ENCODE measurements at regions not wholly inside any gene's neighbourhood (a gene's known extent, or its start where the extent isn't known, plus 50 kb on each side); places are given as distances from the start of the nearest gene placed in this dataset.

DNA sequence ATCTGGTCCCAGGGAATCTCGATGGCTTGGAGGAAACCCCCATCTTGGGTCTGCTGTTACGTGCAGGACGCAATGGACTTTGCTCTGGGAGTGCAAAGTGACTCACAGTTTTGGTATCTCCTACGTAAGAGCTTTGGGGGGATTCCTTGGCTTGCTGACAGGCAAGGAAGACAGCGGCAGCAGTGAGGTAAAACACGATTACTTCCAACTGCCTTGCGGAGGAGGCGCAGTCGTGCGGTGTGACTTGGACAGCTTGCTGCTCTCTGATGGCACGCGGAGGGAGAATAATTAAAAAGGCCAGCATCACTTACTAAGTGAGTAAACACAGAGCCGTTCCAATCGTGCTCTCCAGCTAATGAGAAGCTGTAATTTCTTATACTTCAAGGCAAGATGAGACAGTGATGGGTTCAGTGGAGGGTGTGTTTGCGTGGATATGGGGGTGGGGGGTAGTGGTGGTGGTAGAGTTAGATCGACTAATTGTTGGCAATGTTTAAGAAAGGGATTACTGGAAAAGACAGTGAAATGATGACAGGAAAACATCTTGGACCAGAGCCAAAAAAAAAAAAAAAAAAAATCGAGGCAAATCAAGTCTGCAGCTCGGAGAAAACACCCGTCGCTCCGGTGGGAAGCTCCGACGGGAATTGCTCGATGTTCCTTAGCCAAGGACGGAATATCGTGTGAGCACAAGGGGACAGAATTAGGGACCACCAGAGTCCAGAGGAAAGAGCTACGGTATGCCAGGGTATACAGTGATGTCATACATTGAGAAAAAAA lies 184.8 kb upstream of the ZFHX3 start:
- peak overlapping the region; percentile 13 for H3K27ac Mint-ChIP-seq
- H3K27me3 Mint-ChIP-seq = peaks cover 39% of the 10 kb centered on the region
- H3K36me3 Mint-ChIP-seq = no peaks in the 10 kb centered on the region
- TF ChIP-seq CTCF (conservative IDR thresholded peaks at IDR 0.05) = no peak
- peak overlapping the region; percentile 68 for H3K4me3 Mint-ChIP-seq
- H3K9me3 Mint-ChIP-seq = no peaks in the 10 kb centered on the region
- no peak for DNase-seq (ENCODE audit: extremely low spot score, unreplicated experiment)
- peaks cover 8% of the 10 kb centered on the region for H3K4me1 Mint-ChIP-seq (ENCODE audit: unreplicated experiment)

DNA sequence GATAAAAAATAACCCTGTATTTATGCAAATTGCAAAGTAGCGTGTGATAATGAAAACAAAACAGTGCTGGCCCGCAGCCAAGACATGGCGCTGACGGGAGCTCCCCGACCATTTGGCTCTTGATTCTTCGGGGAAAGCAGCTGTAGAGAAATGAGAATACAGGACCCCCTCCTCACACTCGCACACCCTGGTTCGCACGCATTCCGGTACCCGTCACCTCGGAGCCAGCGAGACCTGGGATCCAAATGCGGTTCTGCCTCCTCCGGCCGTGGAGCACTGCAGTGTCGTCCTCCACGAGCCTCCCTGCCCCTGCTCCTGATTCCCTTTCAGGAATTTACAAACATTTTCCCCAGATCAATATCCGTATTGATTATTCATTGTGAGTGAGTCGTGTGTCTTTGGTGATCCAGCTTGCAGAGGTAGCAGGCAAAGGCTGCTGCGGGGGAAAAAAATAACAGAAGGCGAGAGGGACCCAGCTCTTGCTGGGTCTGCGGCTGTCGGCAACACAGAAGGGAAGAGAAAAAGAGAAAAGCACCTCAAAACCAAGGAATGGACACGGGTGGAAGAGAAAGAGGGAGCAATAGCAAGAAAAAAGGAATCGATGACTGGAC lies 184.1 kb upstream of the ZFHX3 start:
- Mint-ChIP-seq H3K36me3 (no peaks in the 10 kb centered on the region), H3K9me3 (no peaks in the 10 kb centered on the region), H3K4me3 (peak overlapping the region; percentile 68), H3K27ac (peak overlapping the region; percentile 13), H3K27me3 (peaks cover 37% of the 10 kb centered on the region), H3K4me1 (ENCODE audit: unreplicated experiment) (peaks cover 8% of the 10 kb centered on the region)
- no peak for TF ChIP-seq CTCF (conservative IDR thresholded peaks at IDR 0.05)
- DNase-seq (ENCODE audit: extremely low spot score, unreplicated experiment) = no peak

- Mint-ChIP-seq H3K4me3 (no peak overlapping the region), H3K9me3 (no peaks in the 10 kb centered on the region), H3K27me3 (peaks cover 37% of the 10 kb centered on the region), H3K27ac (no peak overlapping the region), H3K4me1 (ENCODE audit: unreplicated experiment) (peaks cover 8% of the 10 kb centered on the region), H3K36me3 (no peaks in the 10 kb centered on the region)
- DNase-seq (ENCODE audit: extremely low spot score, unreplicated experiment) = no peak
- no peak for TF ChIP-seq CTCF (conservative IDR thresholded peaks at IDR 0.05)
Measured at GRCh38 chr16:73231379-73231778, 183.5 kb upstream of the ZFHX3 start.

DNA sequence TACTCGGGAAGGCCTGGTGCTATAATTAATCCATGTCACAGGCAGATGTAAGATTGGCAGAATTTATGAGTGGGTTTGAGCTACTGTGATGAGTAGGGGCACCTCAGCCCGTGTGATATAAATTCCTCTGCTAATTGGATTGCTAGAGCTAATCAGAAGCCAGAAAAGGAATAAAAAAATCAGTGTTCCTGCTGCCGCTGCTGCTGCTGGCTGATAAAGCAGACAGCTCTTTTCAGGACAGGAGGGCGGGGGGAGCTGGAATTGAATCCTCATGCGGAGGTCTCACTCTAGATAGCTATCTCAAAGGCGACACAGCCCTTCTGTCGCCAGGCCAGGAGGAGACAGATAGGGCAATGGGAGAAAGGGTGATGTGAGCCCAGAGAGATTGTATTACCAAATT lies 182.7 kb upstream of the ZFHX3 start:
- H3K9me3 Mint-ChIP-seq = no peaks in the 10 kb centered on the region
- H3K27me3 Mint-ChIP-seq = peaks cover 37% of the 10 kb centered on the region
- H3K36me3 Mint-ChIP-seq = no peaks in the 10 kb centered on the region
- H3K27ac Mint-ChIP-seq = no peak overlapping the region
- H3K4me3 Mint-ChIP-seq = no peak overlapping the region
- peaks cover 8% of the 10 kb centered on the region for H3K4me1 Mint-ChIP-seq (ENCODE audit: unreplicated experiment)
- no peak for DNase-seq (ENCODE audit: extremely low spot score, unreplicated experiment)
- TF ChIP-seq CTCF (conservative IDR thresholded peaks at IDR 0.05) = no peak

DNA sequence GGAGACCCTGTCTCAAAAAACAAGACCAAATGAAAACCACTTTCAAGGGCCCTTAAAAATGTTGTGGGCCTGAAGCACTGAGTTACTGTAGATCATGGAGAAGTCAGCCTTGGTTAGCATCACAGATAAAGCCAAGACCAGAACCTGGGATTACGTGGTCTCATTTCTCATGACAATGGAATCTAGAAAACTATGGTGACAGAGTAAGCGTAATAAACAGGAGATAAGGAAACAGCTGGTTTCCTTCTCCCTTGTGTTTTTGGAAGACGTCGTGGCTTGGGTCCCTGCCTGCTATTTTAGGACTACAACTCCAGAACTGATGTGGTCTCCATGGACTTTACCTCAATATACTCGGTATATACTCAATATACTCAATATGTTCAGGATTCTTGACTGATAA lies 180.7 kb upstream of the ZFHX3 start:
- no peak overlapping the region for H3K4me3 Mint-ChIP-seq
- TF ChIP-seq CTCF (conservative IDR thresholded peaks at IDR 0.05) = no peak
- DNase-seq (ENCODE audit: extremely low spot score, unreplicated experiment) = no peak
- H3K27ac Mint-ChIP-seq = no peak overlapping the region
- H3K9me3 Mint-ChIP-seq = no peaks in the 10 kb centered on the region
- H3K36me3 Mint-ChIP-seq = no peaks in the 10 kb centered on the region
- peaks cover 8% of the 10 kb centered on the region for H3K4me1 Mint-ChIP-seq (ENCODE audit: unreplicated experiment)
- peaks cover 31% of the 10 kb centered on the region for H3K27me3 Mint-ChIP-seq
